SKM-1 treated with dmso at 0.1 percent for 144 hours (cell line): ENCODE measurements at regions not wholly inside any gene's neighbourhood (a gene's known extent, or its start where the extent isn't known, plus 50 kb on each side); places are given as distances from the start of the nearest gene placed in this dataset.

ENCODE experiments used
- DNase-seq: peaks from one replicate; lab custom pipeline; 2025; ENCODE audit not compliant: unreplicated experiment; lab: John Stamatoyannopoulos, UW

- no peak for DNase-seq
These were observed 733.3 kb downstream of the HACE1 start for GRCh38 chr6:104126315-104127005.

GRCh38 chr6:104123227-104123626 is 736.5 kb downstream of the HACE1 start:
- no peak for DNase-seq

GRCh38 chr6:104118274-104118673 is 741.4 kb downstream of the HACE1 start:
- DNase-seq = no peak

GRCh38 chr6:104109806-104110205 is 749.9 kb downstream of the HACE1 start:
- DNase-seq = no peak

- DNase-seq = no peak
These were observed 751.1 kb downstream of the HACE1 start for GRCh38 chr6:104108634-104109033.

GRCh38 chr6:104095661-104096416 is 763.9 kb downstream of the HACE1 start:
- DNase-seq = no peak

GRCh38 chr6:104087765-104088164 is 772.0 kb downstream of the HACE1 start:
- DNase-seq = no peak

GRCh38 chr6:104068281-104068680 is 791.4 kb downstream of the HACE1 start:
- DNase-seq = no peak

- no peak for DNase-seq
These were observed 794.8 kb downstream of the HACE1 start for GRCh38 chr6:104064876-104065275.

- no peak for DNase-seq
These were observed 809.3 kb downstream of the HACE1 start for GRCh38 chr6:104050455-104050854.

GRCh38 chr6:104046426-104046825 is 813.3 kb downstream of the HACE1 start:
- DNase-seq = no peak

- DNase-seq = no peak
These were observed 828.4 kb downstream of the HACE1 start for GRCh38 chr6:104031346-104031745.

GRCh38 chr6:104022126-104022525 is 837.6 kb downstream of the HACE1 start:
- DNase-seq = no peak

GRCh38 chr6:104019075-104019753 is 840.5 kb downstream of the HACE1 start:
- no peak for DNase-seq

- DNase-seq = no peak
These were observed 842.0 kb downstream of the HACE1 start for GRCh38 chr6:104017410-104018381.

GRCh38 chr6:104014163-104014959 is 845.4 kb downstream of the HACE1 start:
- peak; percentile 19 for DNase-seq

GRCh38 chr6:104013312-104013971 is 846.3 kb downstream of the HACE1 start:
- DNase-seq = no peak

GRCh38 chr6:104010897-104011296 is 848.8 kb downstream of the HACE1 start:
- no peak for DNase-seq

GRCh38 chr6:104003803-104004516 is 855.8 kb downstream of the HACE1 start:
- no peak for DNase-seq
